Motor neuron (in vitro differentiated cells): ENCODE measurements at regions not wholly inside any gene's neighbourhood (a gene's known extent, or its start where the extent isn't known, plus 50 kb on each side); places are given as distances from the start of the nearest gene placed in this dataset.

Source experiments
- ATAC-seq, 8 experiments: fragments of 200-7000 bp; cut with Tn5 transposase; replicated peaks in 6 of 8; 2 replicates each; pipeline ENCODE4 v1.8.0; 2021; ENCODE audit warnings: mild to moderate bottlenecking in 8 of 8, moderate library complexity in 8 of 8
- H3K27ac ChIP-seq, 2 donors: fragments of 250-450 bp; sonication (Bioruptor Pico); 2 replicates each; pipeline ENCODE4 v1.9.0; 2021; ENCODE audit warnings: antibody characterized with exemption in 2 of 2, mild to moderate bottlenecking in 2 of 2, moderate library complexity in 1 of 2
- H3K4me1 ChIP-seq, 2 donors: fragments of 250-450 bp; sonication (Bioruptor Pico); replicated peaks in 1 of 2; 2 replicates each; pipeline ENCODE4 v1.6.1; 2021; ENCODE audit warnings: antibody characterized with exemption in 2 of 2, mild to moderate bottlenecking in 2 of 2, moderate library complexity in 1 of 2
- H3K4me3 ChIP-seq, 5 donors: fragments of 250-450 bp; sonication (Bioruptor Pico); 2 replicates each; pipeline ENCODE4 v1.9.0; 2021; ENCODE audit warnings: antibody characterized with exemption in 5 of 5, mild to moderate bottlenecking in 5 of 5, moderate library complexity in 4 of 5
- WGBS, 10 experiments: fragments of 450-650 bp; shearing (Covaris generic); methylation state at CpG; one replicate each; pipeline ENCODE4 v1.0.0; 2022; 5-methylcytosine and 5-hydroxymethylcytosine counted together
- in situ Hi-C, 9 experiments: fragments of 400-800 bp; cut with MboI; loops; one replicate each; pipeline ENCODE4 v1.15.0; 2021; ENCODE audit warnings: low sequenced_read_pairs in 9 of 9, low pct_unique_long_range_greater_than_20kb in 2 of 9; ENCODE audit not compliant: unreplicated experiment in 9 of 9

DNA sequence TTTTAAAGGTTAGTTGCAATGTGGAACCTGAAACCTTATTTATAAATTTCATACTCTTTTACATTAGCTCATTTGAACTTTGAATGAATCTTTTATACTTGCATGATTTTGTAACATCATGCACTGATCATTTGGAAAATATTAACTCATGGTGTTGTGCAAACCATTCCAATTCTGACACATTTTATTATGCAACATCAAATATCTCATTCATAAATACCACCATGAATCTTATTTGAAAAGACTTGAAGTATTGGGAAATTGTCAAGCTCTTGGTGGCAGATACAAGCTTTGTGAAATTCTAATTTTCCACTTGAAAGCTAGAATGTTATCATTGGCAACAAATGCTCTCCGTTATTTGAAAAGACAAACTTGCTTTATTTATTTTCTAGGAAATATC, 379.9 kb upstream of the PCDH20 start:
- ATAC-seq, result no peak
- no peak overlapping the region for H3K4me3 ChIP-seq
- no peak overlapping the region for H3K27ac ChIP-seq
- H3K4me1 ChIP-seq, result no peaks in the 10 kb centered on the region
- in situ Hi-C loops, result no loop called here
- WGBS, 10 experiments, result 0 to 100% (median 80%) methylated on average over 1 of the region's 1 CpG; no CpG with 5 or more reads in 1 of the 10 experiments

DNA sequence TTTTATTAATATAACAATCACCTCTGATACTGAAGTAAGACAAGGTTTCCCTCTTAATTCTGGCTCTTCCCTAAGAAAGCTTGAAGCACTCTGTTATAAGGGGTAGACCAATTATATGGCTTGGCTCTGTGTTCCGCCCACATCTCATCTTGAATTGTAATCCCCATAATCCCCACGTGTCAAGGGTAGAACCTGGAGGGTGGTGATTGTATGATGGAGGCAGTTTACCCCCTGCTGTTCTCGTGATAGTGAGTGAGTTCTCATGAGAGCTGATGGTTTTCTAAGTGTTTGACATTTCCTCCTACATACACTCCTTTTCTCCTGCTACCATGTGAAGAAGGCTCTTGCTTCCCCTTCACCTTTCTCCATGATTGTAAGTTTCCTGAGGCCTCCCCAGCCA, 363.8 kb upstream of the PCDH20 start:
- ATAC-seq, result no peak
- Histone ChIP-seq H3K4me1 (no peaks in the 10 kb centered on the region), H3K4me3 (no peak overlapping the region), H3K27ac (no peak overlapping the region)
- 0 to 72% (median 40%) methylated on average over 1 to 3 of the region's 3 CpGs; no CpG with 5 or more reads in 5 of the 10 experiments for WGBS, 10 experiments
- in situ Hi-C loops, result no loop called here

DNA sequence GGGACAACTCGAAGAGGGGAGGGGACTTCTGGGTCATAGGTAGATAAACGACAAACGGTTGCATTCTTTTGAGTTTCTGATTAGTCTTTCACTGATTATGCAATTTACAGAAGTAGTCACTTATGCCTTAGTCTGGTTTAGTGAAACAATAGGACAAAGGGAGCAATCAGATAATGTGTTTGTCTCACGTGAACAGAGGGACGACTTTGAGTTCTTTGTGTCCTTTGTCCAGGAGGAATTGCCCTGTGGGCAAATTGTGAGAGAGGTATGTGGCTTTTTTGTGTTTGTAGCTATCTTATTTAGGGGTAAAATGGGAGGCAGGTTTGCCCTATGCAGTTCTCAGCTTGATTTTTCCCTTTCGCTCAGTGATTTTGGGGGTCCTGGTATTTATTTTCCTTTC, 362.9 kb upstream of the PCDH20 start:
- Histone ChIP-seq H3K27ac (no peak overlapping the region), H3K4me3 (no peak overlapping the region), H3K4me1 (no peaks in the 10 kb centered on the region)
- 15 to 100% (median 68%) methylated on average over 1 to 6 of the region's 6 CpGs; no CpG with 5 or more reads in 1 of the 10 experiments for WGBS, 10 experiments
- ATAC-seq, result no peak
- in situ Hi-C loops, result no loop called here

DNA sequence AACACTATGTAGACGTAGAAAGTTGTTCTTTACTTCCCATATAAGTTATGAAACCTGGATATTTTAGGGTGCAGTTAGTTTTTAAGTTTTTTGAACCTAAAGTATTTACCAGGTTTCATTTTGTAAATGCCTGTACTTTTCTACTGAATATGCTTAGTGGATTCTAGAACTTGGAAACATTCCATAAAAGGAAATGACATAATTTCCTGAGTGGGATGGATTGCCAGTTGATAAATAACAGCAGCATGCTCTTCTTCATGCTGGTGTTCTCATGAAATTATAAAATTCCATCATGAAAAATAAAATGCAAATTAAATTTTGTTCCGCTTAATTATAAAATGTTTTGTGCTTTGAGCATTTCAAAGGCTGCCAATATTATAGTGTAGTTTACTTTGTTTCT, 362.2 kb upstream of the PCDH20 start:
- in situ Hi-C loops, result no loop called here
- 0 to 100% (median 90%) methylated on average over 1 to 2 of the region's 2 CpGs for WGBS, 10 experiments
- H3K4me1 ChIP-seq, result no peaks in the 10 kb centered on the region

DNA sequence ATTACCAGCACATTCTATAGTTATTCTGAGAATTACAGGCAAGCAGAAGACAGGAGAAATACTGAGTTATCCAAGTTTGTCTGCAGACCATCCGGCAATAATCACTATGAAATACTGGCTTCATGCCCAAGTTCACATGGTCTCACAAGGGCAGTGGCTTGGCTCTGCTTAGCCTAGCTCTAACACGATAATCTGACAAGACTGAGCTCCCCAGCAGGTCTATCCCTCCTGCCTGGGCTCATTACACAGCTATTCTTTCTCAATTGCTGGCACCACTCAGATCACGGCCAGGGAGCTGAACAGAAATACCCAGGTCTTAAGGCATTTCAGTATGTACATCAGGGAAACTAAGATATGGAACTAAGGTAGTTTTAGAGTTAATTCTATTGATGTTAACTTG, 361.6 kb upstream of the PCDH20 start:
- 0 to 90% (median 7%) methylated on average over 1 to 3 of the region's 3 CpGs; no CpG with 5 or more reads in 3 of the 10 experiments for WGBS, 10 experiments
- in situ Hi-C loops, result no loop called here
- peak in 1 of 8 experiments; percentile 25 for ATAC-seq

More for the DNA sequence above, 362.2 kb upstream of the PCDH20 start:
- Histone ChIP-seq H3K27ac (no peak overlapping the region), H3K4me3 (no peak overlapping the region)
- ATAC-seq, result no peak

DNA sequence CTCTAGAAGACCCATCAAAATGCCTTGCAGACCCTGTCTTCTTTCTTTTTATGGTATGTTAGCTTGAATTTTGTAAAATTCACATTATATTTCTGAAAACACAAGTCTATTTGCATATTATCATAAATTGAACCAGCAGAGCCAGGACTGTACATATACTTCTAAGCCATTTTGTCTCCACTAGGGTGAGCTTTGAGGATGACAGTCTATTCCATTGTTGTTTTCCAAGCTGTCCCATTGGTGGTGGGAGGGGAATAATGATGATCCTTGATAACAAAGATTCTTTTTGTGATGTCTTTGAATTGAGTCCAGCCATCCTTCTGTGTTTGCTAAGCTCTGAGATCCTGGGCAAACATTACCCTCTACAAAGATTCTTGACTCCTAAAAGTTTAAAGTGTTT, 359.3 kb upstream of the PCDH20 start:
- in situ Hi-C loops, result no loop called here
- ATAC-seq, result no peak
- no peak overlapping the region for H3K27ac ChIP-seq
- H3K4me1 ChIP-seq, result no peaks in the 10 kb centered on the region
- no peak overlapping the region for H3K4me3 ChIP-seq

More for the DNA sequence above, 361.6 kb upstream of the PCDH20 start:
- Histone ChIP-seq H3K4me1 (no peaks in the 10 kb centered on the region), H3K4me3 (no peak overlapping the region), H3K27ac (no peak overlapping the region)

DNA sequence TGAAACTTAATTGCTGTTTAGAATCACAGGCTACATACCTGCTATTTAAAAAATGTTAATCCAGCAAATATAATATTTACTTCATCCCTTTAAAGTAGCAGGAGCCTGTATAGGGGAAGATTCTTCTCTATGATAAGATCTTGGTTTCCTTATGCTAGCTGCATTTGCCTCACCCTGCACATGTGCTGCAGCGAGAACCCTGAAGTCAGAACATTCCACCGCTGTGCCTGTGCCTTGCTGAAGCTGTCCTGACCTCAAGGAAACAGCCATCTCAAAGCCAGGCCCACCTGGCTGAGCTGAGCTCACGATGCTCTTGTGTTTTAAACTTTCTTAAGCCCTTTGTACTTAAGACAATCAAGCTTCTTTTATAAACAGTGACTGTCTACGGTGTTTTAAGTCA, 355.0 kb upstream of the PCDH20 start:
- in situ Hi-C loops, result no loop called here
- 0 to 100% (median 61%) methylated on average over 1 to 4 of the region's 4 CpGs; no CpG with 5 or more reads in 3 of the 10 experiments for WGBS, 10 experiments
- ATAC-seq, result peak in 1 of 8 experiments; percentile 68
- no peaks in the 10 kb centered on the region for H3K4me1 ChIP-seq
- H3K4me3 ChIP-seq, result no peak overlapping the region
- H3K27ac ChIP-seq, result no peak overlapping the region

DNA sequence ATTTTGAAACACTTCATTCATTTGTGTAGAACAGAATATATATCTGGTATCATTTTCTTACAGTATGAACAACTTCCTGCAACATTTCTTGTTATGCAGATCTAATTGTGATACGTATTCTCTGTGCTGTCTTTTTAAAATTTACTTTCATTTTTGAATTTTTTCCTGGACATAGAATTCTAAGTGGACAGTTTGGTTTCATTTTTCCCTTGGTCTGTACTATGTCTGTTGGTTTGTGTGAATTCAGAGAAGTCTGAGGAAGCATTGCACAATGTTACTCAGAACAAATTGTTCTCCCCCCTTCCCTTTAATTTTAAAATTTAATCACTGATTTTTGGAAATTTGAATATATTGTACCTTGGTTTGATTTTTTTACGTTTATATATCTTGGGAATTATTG, 352.5 kb upstream of the PCDH20 start:
- no peak for ATAC-seq
- H3K4me3 ChIP-seq, result no peak overlapping the region
- WGBS, 10 experiments, result 0 to 92% (median 64%) methylated on average over 2 of the region's 2 CpGs; no CpG with 5 or more reads in 1 of the 10 experiments
- in situ Hi-C loops, result no loop called here
- H3K4me1 ChIP-seq, result no peaks in the 10 kb centered on the region
- H3K27ac ChIP-seq, result no peak overlapping the region

DNA sequence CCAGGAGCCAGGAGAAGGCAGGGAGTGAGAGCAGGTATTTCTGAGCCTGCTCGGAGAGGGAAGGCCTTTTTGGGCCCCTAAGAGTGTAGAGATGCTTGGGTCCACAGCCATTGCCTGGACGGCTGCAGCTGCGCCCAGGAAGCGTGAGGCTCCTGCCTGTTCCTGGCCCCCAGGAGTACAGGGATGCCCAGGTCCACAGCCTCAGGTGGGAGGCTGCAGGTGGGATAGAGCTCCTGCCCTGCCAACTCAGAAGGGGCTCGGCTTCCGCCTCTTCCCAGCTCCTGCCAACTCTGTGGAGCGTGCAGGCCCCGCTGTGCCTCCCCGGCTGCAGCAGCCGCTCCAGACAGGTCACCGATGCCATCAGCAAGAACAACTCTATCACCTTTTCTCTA, 351.0 kb upstream of the PCDH20 start:
- H3K4me1 ChIP-seq, result no peaks in the 10 kb centered on the region
- ATAC-seq, result no peak
- in situ Hi-C loops, result no loop called here
- H3K4me3 ChIP-seq, result no peak overlapping the region
- no peak overlapping the region for H3K27ac ChIP-seq
- 50 to 100% (median 94%) methylated on average over 1 to 7 of the region's 11 CpGs; no CpG with 5 or more reads in 2 of the 10 experiments for WGBS, 10 experiments

DNA sequence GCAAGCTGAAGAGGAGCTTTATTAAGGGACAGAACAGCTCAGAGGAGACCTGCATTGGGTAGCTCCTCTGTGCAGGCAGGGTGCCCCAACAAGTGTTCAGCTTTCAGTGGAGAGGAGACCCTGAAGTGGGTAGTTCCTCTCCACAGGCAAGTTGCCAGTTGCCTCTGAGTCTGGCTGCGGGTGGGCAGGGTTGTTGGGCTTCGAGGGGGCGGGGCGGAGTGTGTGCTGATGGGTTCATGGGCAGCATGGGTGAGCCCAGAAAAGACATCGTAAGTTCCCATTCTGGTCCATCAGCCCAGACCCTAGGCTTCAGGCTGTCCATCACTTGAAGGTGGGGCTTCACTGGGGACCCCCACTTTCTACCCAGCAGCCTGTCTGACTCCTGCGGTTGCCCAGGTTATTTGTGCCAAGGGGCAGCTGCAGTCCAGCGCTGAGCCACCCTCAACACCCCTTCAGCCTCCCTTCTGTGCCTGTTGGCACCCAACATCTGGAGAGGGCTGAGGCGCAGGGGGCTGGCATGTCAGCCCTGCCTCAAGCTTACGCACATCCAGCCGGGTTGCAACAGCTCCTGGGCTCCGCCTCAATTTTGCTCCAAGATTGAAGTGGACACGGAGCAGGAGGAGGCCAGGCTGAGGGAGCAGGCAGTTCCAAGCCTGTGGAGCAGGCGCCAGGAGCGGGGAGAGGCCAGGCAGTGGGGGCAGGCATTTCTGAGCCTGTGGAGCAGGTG, 350.5 kb upstream of the PCDH20 start:
- 10 to 100% (median 92%) methylated on average over 1 to 8 of the region's 14 CpGs; no CpG with 5 or more reads in 2 of the 10 experiments for WGBS, 10 experiments
- no peak for ATAC-seq
- H3K27ac ChIP-seq, result no peak overlapping the region
- H3K4me3 ChIP-seq, result no peak overlapping the region
- no peaks in the 10 kb centered on the region for H3K4me1 ChIP-seq
- in situ Hi-C loops, result no loop called here

DNA sequence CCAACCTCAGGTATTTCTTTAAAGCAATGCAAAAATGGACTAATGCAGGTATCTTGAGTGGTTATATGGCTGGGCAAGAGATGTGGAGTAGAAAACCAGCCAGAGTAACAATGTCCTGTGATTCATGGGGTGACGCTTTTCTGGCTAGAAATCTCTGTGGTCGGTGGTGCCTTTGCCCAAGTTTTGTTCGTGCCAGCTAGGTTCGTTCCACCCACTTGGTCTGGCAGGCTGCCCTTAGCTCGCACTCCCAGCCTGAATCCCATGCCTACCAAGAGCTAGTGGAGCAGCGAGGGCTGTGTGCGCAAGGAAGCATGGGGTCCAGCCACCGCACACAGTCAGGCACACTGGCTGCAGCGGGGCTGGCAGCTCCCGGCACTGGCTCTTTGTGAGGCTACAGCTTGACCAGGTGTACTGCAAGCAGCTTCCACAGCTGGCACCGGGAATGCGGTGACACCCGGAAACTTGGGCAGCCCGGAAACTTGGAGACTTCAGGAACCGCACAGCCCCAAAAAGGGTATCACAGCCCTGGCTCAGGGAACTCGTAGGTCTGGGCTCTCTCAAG, 349.6 kb upstream of the PCDH20 start:
- no peak overlapping the region for H3K27ac ChIP-seq
- 0 to 100% (median 92%) methylated on average over 1 to 6 of the region's 16 CpGs; no CpG with 5 or more reads in 3 of the 10 experiments for WGBS, 10 experiments
- no peak overlapping the region for H3K4me3 ChIP-seq
- in situ Hi-C loops, result no loop called here
- no peak for ATAC-seq
- H3K4me1 ChIP-seq, result no peaks in the 10 kb centered on the region

DNA sequence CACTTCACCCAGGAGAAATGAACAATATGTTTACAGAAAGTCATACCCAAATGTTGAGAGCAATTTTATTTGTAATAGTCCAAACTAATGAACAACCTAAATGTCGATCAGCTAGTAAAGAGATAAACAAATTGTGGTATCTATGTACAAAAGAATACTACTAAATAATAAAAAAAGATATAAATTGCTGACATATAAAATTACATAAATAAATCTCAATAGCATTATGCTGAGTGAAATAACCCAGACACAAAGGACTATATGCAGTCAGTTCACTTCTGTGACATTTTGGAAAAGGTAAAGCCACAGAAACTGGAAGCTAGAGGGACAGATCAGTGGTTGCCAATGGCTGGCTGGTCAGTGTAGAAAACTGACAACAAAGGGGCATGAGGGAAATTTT, 346.0 kb upstream of the PCDH20 start:
- WGBS, 10 experiments, result 6 to 100% (median 86%) methylated on average over 1 of the region's 1 CpG; no CpG with 5 or more reads in 2 of the 10 experiments
- in situ Hi-C loops, result no loop called here
- no peak overlapping the region for H3K27ac ChIP-seq
- no peak overlapping the region for H3K4me3 ChIP-seq
- no peak for ATAC-seq
- no peaks in the 10 kb centered on the region for H3K4me1 ChIP-seq

DNA sequence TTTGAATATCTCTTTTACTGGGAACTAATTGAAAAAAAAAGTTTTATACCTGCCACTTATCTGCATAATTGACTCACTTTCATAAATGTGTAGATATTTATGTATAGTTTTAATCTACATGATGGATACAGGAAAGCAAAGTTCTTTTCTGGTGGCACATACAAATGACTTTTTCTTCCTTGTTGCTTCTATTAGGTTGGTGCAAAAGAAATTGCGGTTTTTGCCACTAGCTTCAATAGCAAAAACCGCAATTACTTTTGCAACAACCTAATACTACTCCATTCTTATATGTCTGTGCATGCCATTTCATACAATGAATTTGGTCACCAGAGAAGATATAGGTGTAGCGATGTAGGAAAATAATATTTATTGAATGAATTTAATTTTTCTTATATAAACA, 344.5 kb upstream of the PCDH20 start:
- WGBS, 10 experiments, result 3 to 100% (median 91%) methylated on average over 1 to 3 of the region's 3 CpGs
- in situ Hi-C loops, result no loop called here
- no peak for ATAC-seq

DNA sequence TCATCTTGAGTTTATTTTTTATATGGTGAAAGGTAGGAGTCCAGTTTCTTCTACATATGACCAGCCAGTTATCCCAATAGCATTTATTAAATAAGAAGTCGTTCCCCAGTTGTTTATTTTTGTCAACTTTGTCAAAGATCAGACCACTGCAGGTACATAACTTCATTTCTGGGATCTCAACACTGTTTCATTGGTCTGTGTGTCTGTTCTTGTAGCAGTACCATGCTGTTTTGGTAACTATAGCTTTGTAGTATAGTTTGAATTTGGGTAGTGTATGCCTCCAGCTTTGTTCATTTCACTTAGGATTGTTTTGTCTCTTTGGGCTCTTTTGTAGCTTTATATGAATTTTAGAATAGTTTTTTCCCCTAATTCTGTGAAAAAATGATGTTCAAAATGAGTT, 340.4 kb upstream of the PCDH20 start:
- no peak for ATAC-seq
- Histone ChIP-seq H3K4me1 (no peaks in the 10 kb centered on the region), H3K4me3 (no peak overlapping the region), H3K27ac (no peak overlapping the region)
- WGBS, 10 experiments, result 0 to 93% (median 73%) methylated on average over 1 of the region's 1 CpG; no CpG with 5 or more reads in 2 of the 10 experiments
- in situ Hi-C loops, result no loop called here

More for the DNA sequence above, 344.5 kb upstream of the PCDH20 start:
- Histone ChIP-seq H3K4me1 (no peaks in the 10 kb centered on the region), H3K4me3 (no peak overlapping the region), H3K27ac (no peak overlapping the region)
